Panc1 (cell line): ENCODE measurements at regions not wholly inside any gene's neighbourhood (a gene's known extent, or its start where the extent isn't known, plus 50 kb on each side); places are given as distances from the start of the nearest gene placed in this dataset.

Experiments used
- TCF7L2 ChIP-seq: IDR thresholded peaks from 2 replicates; pipeline ENCODE4 v1.6.1; 2011; ENCODE audit warnings: mild to moderate bottlenecking, low read depth, low read length, inconsistent platforms
- TF ChIP-seq, protein P1 (sequence below): fragments of 450-650 bp; IDR thresholded peaks from 2 replicates; pipeline ENCODE4 v1.5.1; 2017; ENCODE audit warnings: mild to moderate bottlenecking

DNA sequence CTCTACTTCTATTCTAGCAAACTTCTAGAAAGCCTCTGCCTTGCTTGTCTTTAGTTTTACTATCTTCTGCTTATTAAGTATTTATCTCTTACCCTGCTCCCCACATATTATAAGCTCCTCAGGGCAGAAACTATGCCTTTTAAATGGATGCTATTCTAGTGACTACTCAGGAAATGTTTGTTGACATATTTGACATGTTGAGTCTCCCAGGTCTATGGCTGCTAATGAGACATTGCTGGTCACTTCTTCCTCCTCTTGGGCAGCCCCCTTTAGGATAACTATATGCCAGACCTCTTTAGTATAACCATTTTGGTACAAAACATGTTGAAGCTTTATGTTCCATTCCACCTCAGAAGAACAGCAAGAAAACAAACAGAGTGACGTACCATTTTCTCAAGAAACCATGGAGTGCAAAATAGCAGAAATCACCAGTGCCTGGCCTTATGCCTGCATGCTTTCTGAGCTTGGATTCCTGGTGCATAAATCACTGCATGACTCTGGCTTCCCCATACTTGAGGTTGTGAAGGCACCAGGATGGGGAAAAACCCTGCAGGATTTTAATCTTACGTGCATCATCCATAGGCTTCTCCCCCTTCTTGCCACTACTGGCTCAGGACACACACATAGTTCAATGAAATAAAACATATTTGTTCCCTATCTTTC, 202.6 kb downstream of the TMX1 start:
- TF ChIP-seq, protein P1, sequence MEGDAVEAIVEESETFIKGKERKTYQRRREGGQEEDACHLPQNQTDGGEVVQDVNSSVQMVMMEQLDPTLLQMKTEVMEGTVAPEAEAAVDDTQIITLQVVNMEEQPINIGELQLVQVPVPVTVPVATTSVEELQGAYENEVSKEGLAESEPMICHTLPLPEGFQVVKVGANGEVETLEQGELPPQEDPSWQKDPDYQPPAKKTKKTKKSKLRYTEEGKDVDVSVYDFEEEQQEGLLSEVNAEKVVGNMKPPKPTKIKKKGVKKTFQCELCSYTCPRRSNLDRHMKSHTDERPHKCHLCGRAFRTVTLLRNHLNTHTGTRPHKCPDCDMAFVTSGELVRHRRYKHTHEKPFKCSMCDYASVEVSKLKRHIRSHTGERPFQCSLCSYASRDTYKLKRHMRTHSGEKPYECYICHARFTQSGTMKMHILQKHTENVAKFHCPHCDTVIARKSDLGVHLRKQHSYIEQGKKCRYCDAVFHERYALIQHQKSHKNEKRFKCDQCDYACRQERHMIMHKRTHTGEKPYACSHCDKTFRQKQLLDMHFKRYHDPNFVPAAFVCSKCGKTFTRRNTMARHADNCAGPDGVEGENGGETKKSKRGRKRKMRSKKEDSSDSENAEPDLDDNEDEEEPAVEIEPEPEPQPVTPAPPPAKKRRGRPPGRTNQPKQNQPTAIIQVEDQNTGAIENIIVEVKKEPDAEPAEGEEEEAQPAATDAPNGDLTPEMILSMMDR, result no peak
- no peak for TF ChIP-seq TCF7L2
